Naive thymus-derived CD4-positive, alpha-beta T cell (primary cell): ENCODE measurements at regions not wholly inside any gene's neighbourhood (a gene's known extent, or its start where the extent isn't known, plus 50 kb on each side); places are given as distances from the start of the nearest gene placed in this dataset.

ENCODE experiments used
- ATAC-seq: fragments of 150-1000 bp; cut with Tn5 transposase; 2 replicates; pipeline ENCODE4 v1.10.0; 2021; ENCODE audit warnings: mild to moderate bottlenecking, moderate library complexity
- CTCF ChIA-PET: fragments of 350-600 bp; sonication (Branson Sonifier 250); formaldehyde crosslinking; loops from one replicate; lab custom pipeline; 2021; ENCODE audit warnings: antibody characterized with exemption; lab: Charles Lee
- POLR2A ChIA-PET: fragments of 350-600 bp; sonication (Branson Sonifier 250); formaldehyde crosslinking; loops from one replicate; lab custom pipeline; 2021; ENCODE audit warnings: antibody characterized with exemption, inconsistent platforms; lab: Charles Lee
- DNase-seq, 9 donors: peaks; one replicate each; pipeline versions ENCODE4 v3.0.0 to v3.0.0-alpha.2; 2020 to 2022; ENCODE audit warnings: mixed read lengths in 1 of 9
- H3K27ac ChIP-seq: one replicate; pipeline ENCODE4 v1.7.0; 2013; ENCODE audit warnings: mild to moderate bottlenecking, low read depth, low read length, moderate library complexity
- H3K27me3 ChIP-seq, 2 donors: one replicate each; pipeline ENCODE4 v1.7.0; 2013; ENCODE audit warnings: low read length in 2 of 2, mild to moderate bottlenecking in 2 of 2, moderate library complexity in 2 of 2; ENCODE audit not compliant: control insufficient read depth in 2 of 2, insufficient read depth in 2 of 2
- H3K36me3 ChIP-seq, 3 experiments: 1 replicate in 2 of 3; 2 replicates in 1 of 3; pipeline ENCODE4 v1.7.0; 2013; ENCODE audit warnings: low read length in 3 of 3, mild to moderate bottlenecking in 3 of 3, moderate library complexity in 1 of 3; ENCODE audit not compliant: insufficient read depth in 3 of 3, control insufficient read depth in 2 of 3
- H3K4me1 ChIP-seq, 2 donors: one replicate each; pipeline ENCODE4 v1.7.0; 2013; ENCODE audit warnings: low read length in 2 of 2, mild to moderate bottlenecking in 2 of 2, moderate library complexity in 1 of 2; ENCODE audit not compliant: control insufficient read depth in 2 of 2, insufficient read depth in 2 of 2
- H3K4me3 ChIP-seq: 2 replicates; pipeline ENCODE4 v1.7.0; 2013; ENCODE audit warnings: mild to moderate bottlenecking, low read length
- H3K9me3 ChIP-seq, 3 experiments: 1 replicate in 2 of 3; 2 replicates in 1 of 3; pipeline ENCODE4 v1.7.0; 2013; ENCODE audit warnings: low read length in 3 of 3; ENCODE audit not compliant: control insufficient read depth in 2 of 3
- H3K27ac Mint-ChIP-seq, 9 donors: one replicate each; pipeline ENCODE4 v1.8.0; 2020 to 2022; ENCODE audit warnings: mixed read lengths in 9 of 9, mild to moderate bottlenecking in 8 of 9, moderate library complexity in 5 of 9, inconsistent platforms in 2 of 9
- H3K27me3 Mint-ChIP-seq, 5 donors: one replicate each; pipeline ENCODE4 v1.8.0; 2021 to 2022; ENCODE audit warnings: mixed read lengths in 5 of 5, mild to moderate bottlenecking in 1 of 5
- H3K36me3 Mint-ChIP-seq, 5 donors: one replicate each; pipeline ENCODE4 v1.8.0; 2020 to 2022; ENCODE audit warnings: mixed read lengths in 5 of 5, mild to moderate bottlenecking in 3 of 5, inconsistent platforms in 1 of 5
- H3K4me1 Mint-ChIP-seq, 7 donors: one replicate each; pipeline ENCODE4 v1.8.0; 2020 to 2022; ENCODE audit warnings: mixed read lengths in 7 of 7, mild to moderate bottlenecking in 3 of 7, inconsistent platforms in 1 of 7
- H3K4me3 Mint-ChIP-seq, 10 donors: one replicate each; pipeline ENCODE4 v1.8.0; 2020 to 2022; ENCODE audit warnings: mild to moderate bottlenecking in 10 of 10, mixed read lengths in 10 of 10, moderate library complexity in 6 of 10, inconsistent platforms in 2 of 10
- H3K9me3 Mint-ChIP-seq, 11 donors: one replicate each; pipeline ENCODE4 v1.8.0; 2020 to 2022; ENCODE audit warnings: mixed read lengths in 11 of 11, mild to moderate bottlenecking in 4 of 11, inconsistent platforms in 1 of 11, moderate library complexity in 1 of 11
- intact Hi-C, 2 donors: fragments of 100-400 bp; cut with micrococcal nuclease; formaldehyde crosslinking; loops; one replicate each; pipeline ENCODE4 v1.15.1; 2023

DNA sequence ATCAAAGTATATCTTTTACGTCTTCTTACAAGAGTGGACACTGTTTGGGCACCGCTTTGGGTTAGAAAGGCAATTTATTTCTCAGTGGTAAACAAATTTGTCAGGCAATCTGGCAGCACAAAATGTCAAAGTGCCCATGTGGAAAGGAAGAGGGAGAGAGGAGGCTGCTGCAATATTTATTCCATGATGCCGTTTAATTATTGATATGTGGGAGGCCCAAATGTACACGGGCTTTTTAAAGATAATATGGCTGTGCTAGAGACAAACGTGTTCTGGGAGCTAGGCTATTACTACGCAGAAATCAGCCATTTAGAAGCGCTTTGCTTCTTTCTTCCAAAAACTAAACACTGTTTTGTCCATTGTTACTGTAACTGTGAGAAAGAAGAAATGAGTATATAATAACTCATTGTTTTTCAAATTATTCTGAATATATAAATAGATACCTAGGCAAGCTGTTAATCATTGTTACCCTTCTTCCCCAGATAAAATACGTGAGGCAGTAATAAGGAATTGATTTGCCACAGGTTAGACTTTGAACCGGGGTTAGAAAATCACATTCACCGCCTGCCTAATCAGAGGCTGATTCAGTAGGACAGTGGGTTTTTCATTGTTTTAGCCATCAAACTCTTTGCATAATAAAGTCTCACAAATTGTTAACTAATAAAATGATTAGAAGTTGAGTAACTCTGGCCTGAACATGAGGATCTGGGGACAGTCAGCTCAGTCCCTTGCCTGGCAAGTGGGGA, 116.5 kb upstream of the FRMD4A start:
- POLR2A ChIA-PET = no interaction called here
- no peak overlapping the region for H3K27ac Mint-ChIP-seq
- no peaks in the 10 kb centered on the region for H3K9me3 ChIP-seq
- no peak overlapping the region for H3K4me3 ChIP-seq
- CTCF ChIA-PET = no interaction called here
- H3K27me3 Mint-ChIP-seq = peaks cover 3 to 17% (median 6%) of the 10 kb centered on the region in 5 donors
- no peaks in the 10 kb centered on the region for H3K4me1 ChIP-seq
- no peak for ATAC-seq
- H3K9me3 Mint-ChIP-seq = peaks cover 0 to 11% (median 0%) of the 10 kb centered on the region in 11 donors
- no peak overlapping the region for H3K4me3 Mint-ChIP-seq
- no peaks in the 10 kb centered on the region for H3K36me3 Mint-ChIP-seq
- H3K27me3 ChIP-seq = no peaks in the 10 kb centered on the region
- peaks cover 0 to 3% (median 0%) of the 10 kb centered on the region in 7 donors for H3K4me1 Mint-ChIP-seq
- H3K36me3 ChIP-seq = no peaks in the 10 kb centered on the region
- no peak overlapping the region for H3K27ac ChIP-seq
- intact Hi-C loops = no loop called here
- no peak for DNase-seq

GRCh38 chr10:14439451-14440259, 108.9 kb upstream of the FRMD4A start:
- Histone ChIP-seq H3K9me3 (no peaks in the 10 kb centered on the region), H3K27ac (no peak overlapping the region), H3K36me3 (no peaks in the 10 kb centered on the region), H3K4me1 (no peaks in the 10 kb centered on the region), H3K27me3 (no peaks in the 10 kb centered on the region), H3K4me3 (no peak overlapping the region)
- Mint-ChIP-seq H3K4me3 (no peak overlapping the region), H3K36me3 (no peaks in the 10 kb centered on the region), H3K9me3 (no peaks in the 10 kb centered on the region), H3K27ac (no peak overlapping the region), H3K4me1 (no peaks in the 10 kb centered on the region), H3K27me3 (peaks cover 13 to 26% (median 22%) of the 10 kb centered on the region in 5 donors)
- no peak for ATAC-seq
- intact Hi-C loops = no loop called here
- ChIA-PET CTCF (no interaction called here), POLR2A (no interaction called here)
- no peak for DNase-seq

DNA sequence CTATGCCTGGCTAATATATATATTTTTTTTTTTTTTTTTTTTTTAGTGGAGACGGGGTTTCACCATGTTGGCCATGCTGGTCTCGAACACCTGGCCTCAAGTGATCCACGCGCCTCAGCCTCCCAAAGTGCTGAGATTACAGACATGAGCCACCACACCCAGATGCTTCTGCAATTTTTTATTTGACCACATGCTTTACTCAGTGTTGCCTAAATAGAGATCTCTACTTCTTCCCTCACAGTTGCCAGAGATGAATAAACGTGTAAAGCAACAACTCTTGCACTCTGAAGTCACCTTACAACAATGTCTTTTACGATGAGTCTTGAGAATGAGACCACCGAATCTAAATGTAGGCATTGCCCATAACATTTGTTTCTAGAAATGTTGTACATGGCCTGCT, 107.9 kb upstream of the FRMD4A start:
- intact Hi-C loops = no loop called here
- ChIA-PET CTCF (no interaction called here), POLR2A (no interaction called here)
- Histone ChIP-seq H3K4me1 (no peaks in the 10 kb centered on the region), H3K27ac (no peak overlapping the region), H3K27me3 (no peaks in the 10 kb centered on the region), H3K4me3 (no peak overlapping the region), H3K9me3 (no peaks in the 10 kb centered on the region), H3K36me3 (no peaks in the 10 kb centered on the region)
- H3K36me3 Mint-ChIP-seq = no peaks in the 10 kb centered on the region
- no peak for DNase-seq
- H3K4me1 Mint-ChIP-seq = no peaks in the 10 kb centered on the region
- peaks cover 0 to 1% (median 0%) of the 10 kb centered on the region in 11 donors for H3K9me3 Mint-ChIP-seq
- ATAC-seq = no peak
- no peak overlapping the region for H3K27ac Mint-ChIP-seq
- H3K27me3 Mint-ChIP-seq = peaks cover 13 to 26% (median 22%) of the 10 kb centered on the region in 5 donors
- H3K4me3 Mint-ChIP-seq = no peak overlapping the region

DNA sequence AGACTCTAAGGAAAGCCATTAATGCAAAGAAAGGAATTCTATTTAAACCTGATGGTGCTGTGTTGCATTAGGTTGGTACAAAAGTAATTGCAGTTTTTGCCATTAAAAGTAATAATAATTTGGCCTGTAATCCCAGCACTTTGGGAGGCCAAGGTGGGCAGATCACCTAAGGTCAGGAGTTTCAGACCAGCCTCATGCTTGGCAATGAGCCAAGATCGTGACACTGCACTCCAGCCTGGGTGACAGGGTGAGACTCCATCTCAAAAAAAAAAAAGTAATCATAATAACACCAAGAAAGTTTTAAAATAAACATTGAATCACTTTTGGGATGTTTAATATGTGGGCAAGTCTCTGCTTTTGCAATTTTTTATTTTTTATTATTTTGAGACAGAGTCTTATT, 107.3 kb upstream of the FRMD4A start:
- Histone ChIP-seq H3K9me3 (no peaks in the 10 kb centered on the region), H3K4me3 (no peak overlapping the region), H3K27me3 (no peaks in the 10 kb centered on the region), H3K36me3 (no peaks in the 10 kb centered on the region), H3K4me1 (no peaks in the 10 kb centered on the region), H3K27ac (no peak overlapping the region)
- ATAC-seq = no peak
- Mint-ChIP-seq H3K4me3 (no peak overlapping the region), H3K9me3 (peaks cover 0 to 1% (median 0%) of the 10 kb centered on the region in 11 donors), H3K27me3 (peaks cover 13 to 26% (median 22%) of the 10 kb centered on the region in 5 donors), H3K27ac (no peak overlapping the region), H3K36me3 (no peaks in the 10 kb centered on the region), H3K4me1 (no peaks in the 10 kb centered on the region)
- ChIA-PET CTCF (no interaction called here), POLR2A (no interaction called here)
- intact Hi-C loops = no loop called here
- no peak for DNase-seq

DNA sequence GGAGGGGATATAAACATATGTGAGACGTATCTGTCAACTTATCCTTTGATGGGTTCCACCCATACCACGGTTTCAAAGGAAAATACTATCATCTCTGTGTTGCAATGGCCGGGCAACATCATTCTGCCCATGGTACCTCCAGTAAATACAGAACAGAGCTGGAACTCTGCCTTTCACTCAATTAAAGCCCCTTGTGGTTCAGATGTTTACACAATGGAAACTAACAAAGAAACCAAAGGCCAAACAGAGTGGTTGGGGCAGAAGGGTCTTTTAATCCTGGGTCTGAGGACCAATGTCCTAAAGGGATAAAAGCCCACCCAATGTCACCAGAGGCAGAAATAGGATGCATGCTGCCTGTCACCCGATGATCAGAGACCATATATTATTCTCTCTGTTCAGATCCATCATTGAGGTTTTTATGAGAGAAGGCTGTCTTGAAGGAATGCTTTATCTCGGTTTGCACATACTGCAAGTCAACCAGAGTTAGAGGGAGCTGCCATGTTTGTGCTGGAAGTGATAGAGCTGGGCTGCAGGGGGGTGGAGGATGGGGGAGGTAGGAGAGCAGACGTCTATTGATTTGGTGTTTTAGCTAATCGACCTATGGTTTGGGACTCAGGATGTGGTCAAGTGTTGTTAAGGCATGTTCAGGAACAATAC, 105.4 kb upstream of the FRMD4A start:
- intact Hi-C loops = no loop called here
- POLR2A ChIA-PET = no interaction called here
- ATAC-seq = no peak
- Mint-ChIP-seq H3K27ac (no peak overlapping the region), H3K4me3 (no peak overlapping the region), H3K36me3 (no peaks in the 10 kb centered on the region), H3K27me3 (peaks cover 9 to 20% (median 14%) of the 10 kb centered on the region in 5 donors), H3K9me3 (peaks cover 0 to 1% (median 0%) of the 10 kb centered on the region in 11 donors), H3K4me1 (no peaks in the 10 kb centered on the region)
- no peaks in the 10 kb centered on the region for H3K36me3 ChIP-seq
- CTCF ChIA-PET = no interaction called here
- no peak for DNase-seq
- no peaks in the 10 kb centered on the region for H3K4me1 ChIP-seq
- H3K4me3 ChIP-seq = no peak overlapping the region
- H3K27me3 ChIP-seq = no peaks in the 10 kb centered on the region
- no peaks in the 10 kb centered on the region for H3K9me3 ChIP-seq
- H3K27ac ChIP-seq = no peak overlapping the region

DNA sequence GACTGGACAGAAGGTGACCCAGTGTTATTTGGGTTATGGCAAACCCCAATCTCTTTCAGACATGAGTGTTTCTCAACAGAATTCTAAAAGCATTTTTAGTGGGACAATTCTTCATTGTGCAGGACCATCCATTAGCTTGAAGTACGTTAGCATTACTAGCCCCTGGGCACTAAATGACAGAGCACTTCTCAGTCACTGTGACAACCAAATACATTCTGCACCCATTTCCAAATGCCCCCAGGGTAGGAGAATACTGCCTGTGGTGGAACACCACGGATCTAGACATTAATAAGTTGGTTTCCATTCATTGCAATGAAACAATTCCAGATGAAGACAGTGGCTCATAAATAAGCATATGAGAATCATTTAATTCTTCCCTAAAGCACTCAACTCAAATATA, 102.4 kb upstream of the FRMD4A start:
- ChIA-PET POLR2A (no interaction called here), CTCF (no interaction called here)
- no peaks in the 10 kb centered on the region for H3K27me3 ChIP-seq
- H3K36me3 Mint-ChIP-seq = no peaks in the 10 kb centered on the region
- no peak for ATAC-seq
- no peak overlapping the region for H3K27ac ChIP-seq
- no peak overlapping the region for H3K4me3 Mint-ChIP-seq
- no peaks in the 10 kb centered on the region for H3K4me1 ChIP-seq
- H3K27ac Mint-ChIP-seq = no peak overlapping the region
- no peaks in the 10 kb centered on the region for H3K4me1 Mint-ChIP-seq
- no peak overlapping the region for H3K4me3 ChIP-seq
- intact Hi-C loops = no loop called here
- DNase-seq = no peak
- H3K9me3 Mint-ChIP-seq = peaks cover 0 to 1% (median 0%) of the 10 kb centered on the region in 11 donors
- H3K9me3 ChIP-seq = no peaks in the 10 kb centered on the region
- peaks cover 2 to 23% (median 7%) of the 10 kb centered on the region in 5 donors for H3K27me3 Mint-ChIP-seq
- H3K36me3 ChIP-seq = no peaks in the 10 kb centered on the region
